ENCODE measurements at regions not wholly inside any gene's neighbourhood (a gene's known extent, or its start where the extent isn't known, plus 50 kb on each side); places are given as distances from the start of the nearest gene placed in this dataset.

DNA sequence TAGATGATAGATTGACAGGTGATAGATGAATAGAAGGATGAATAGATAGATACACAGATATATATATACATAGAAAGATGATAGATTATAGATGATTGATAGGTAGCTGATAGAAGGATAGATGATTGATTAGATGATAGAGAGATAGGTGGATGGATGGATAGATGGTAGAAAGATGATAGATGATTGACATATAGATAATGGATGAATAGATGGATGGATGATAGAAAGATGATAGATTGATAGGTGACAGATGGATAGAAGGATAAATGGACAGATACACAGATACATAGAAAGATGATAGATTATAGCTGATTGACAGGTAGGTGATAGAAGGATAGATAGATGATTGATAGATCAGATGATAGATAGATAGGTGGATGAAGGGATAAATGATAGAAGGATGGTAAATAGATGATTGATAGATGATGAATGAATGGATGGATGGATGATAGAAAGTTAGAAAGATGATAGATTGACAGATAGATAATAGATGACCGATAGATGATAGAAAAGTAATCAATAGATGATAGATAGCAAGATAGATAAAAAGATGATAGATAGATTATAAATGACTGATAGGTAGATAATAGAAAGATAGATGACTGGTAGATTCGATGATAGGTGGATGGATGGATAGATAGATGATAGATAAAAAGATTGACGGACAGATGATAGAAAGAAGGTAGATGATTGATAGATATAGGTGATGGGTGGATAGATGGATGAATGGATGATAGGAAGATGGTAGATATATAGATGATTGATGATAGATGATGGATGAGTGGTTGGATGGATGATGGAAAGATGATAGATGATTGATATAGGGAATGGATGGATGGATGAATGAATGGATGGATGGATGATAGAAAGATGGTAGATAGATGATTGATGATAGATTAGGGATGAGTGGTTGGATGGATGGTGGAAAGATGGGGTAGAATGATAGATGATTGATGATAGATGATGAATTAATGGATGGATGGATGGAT, 80.4 kb downstream of the MICALL2 start:
- DNase-seq (ENCODE audit: low spot score), result no peak

DNA sequence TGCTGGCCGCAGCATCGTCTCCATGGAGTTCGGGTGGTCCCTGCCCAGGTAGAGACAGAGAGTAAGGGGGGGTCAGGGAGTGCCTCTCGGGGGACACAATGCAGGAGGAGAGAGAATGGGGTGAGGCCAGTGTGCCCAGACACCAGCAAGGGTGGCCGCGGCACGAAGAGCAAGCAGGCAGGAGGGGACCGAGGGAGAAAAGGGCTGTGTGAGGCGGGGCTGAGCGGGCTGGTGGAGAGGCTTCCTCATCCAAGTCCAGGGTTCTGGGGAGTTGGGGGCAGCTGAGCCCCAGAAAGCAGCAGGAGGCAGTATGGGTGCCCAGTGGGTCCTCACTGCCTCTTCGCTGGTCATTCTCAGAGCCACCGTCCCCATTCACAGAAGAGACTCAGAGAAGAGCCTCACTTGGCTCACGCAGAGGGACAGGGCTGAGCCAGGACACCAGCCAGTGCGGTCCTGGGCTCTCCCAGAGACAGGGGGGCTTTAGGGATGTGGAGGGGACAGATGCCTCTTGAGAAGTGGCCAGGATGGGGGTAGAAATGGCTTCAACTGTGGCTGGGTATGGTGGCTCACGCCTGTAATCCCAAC, 78.9 kb downstream of the MICALL2 start:
- no peak for DNase-seq (ENCODE audit: low spot score)

DNA sequence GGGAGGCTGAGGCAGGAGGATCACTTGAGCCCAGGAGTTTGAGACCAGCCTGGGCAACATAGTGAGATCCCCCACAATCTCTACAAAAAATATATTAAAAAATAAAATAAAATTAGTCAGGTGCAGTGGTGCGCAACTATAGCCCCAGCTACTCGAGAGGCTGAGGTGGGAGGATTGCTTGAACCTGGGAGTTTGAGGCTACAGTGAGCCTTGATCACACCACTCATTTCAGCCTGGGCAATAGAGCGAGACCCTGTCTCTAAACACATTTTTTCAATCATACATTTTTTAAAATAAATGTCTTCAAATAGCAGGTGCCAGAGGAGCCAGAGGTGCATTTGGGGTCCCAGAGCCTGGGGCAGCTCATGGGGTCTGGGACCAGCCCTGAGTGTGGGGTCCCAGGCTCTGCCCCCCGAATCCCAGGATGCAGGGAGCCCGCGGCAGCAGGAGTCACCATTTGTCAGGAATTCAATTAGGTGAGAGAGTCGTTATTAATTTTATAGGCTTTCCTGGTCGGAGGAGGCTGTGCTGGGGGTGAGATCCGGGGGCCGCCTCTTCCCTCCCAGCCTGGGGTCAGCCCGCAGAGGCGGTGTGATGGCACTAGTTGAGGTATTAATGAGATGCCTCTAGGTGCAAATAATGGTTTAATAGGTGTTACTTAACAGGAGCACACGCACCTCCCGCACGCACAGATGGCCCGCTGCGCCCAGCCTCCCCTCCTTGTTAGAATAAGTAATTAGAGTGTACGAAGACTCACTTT, 78.3 kb downstream of the MICALL2 start:
- DNase-seq (ENCODE audit: low spot score), result no peak

DNA sequence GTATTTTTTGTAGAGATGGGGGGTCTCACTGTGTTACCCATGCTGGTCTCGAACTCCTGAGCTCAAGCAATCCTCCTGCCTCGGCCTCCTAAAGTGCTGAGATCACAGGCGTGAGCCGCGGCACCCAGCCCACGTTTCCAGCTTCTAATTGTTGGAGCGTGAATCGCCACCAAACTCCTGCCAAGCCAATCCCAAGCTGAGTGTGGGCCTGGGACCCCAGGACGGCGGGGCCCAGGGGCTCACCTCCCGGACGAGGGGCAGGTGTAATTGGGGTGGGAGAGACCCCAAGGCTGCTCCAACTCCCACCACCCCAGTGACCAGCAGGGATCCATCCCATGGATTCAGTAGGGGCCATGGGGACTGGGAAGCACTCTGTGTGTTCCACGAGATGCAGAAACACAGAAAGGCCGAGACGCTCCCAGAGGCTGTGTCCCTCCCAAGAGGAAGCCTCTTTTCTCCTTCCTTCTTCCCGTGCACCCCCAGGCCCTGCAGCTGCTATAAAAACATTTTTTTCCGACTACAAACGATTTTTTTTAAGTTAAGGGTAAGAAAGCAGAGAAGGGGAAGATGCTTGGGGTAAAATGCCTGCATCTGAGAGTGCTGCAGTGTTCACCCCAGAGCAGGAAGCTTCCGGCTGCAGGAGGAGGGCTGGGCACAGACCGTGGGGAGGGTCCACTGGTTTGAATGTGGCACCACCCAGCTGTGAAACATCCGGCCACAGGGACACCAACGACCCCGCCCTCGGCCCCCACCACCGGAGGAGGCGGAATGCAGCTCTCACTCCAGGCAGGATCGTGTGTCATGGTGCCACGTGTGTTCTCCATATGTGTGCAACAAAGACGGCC, 76.5 kb downstream of the MICALL2 start:
- no peak for DNase-seq (ENCODE audit: low spot score)

DNA sequence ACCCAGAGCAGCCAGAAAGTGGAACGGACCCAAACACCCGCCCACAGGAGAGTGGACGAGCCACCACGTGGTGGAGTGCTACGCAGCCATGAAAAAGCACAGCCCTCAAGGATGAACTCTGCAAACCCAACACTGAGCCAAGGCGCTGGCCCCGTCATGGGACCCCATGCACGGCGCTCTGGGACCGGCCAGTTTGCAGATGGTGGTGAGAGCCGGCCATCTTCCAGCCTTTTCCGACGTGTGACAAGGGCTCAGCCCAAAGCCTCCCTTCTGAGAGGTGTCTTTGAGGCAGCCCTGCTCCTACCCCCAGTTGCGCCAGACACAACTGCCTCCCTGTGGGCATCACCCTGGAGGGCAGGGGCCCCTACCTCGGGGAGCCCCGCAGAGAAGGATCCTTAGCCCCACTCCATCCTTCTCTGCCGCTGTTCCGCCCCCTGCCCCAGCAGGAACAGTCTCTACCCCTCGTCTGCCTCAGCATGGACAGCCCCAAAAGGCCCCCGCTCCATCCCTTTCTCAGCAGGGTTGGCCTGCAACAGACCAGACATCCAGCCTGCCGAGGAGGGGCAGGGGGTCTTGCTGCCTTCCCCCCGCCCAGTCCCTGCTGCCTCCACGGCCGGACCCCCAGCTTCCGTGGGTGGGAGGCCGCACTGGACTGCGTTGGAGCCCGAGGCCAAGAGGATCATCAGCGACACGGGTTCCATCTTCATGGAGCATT, 75.7 kb downstream of the MICALL2 start:
- no peak for DNase-seq (ENCODE audit: low spot score)

DNA sequence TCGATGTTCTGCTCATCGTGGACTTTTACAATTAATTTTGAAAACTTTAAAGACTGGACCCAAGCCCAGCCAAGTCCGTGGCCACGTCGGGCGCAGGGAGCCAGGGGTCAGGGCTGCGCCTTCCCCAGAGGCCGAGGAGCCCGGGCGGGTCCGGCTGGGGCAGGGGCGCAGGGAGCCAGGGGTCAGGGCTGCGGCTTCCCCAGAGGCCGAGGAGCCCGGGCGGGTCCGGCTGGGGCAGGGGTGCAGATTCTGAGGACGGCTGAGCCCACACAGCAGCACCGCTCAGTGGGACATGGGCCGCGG, 75.2 kb downstream of the MICALL2 start:
- DNase-seq (ENCODE audit: low spot score), result no peak

Measured in Ammon's horn (tissue), 1 donor.